ENCODE measurements at regions not wholly inside any gene's neighbourhood (a gene's known extent, or its start where the extent isn't known, plus 50 kb on each side); places are given as distances from the start of the nearest gene placed in this dataset.

DNA sequence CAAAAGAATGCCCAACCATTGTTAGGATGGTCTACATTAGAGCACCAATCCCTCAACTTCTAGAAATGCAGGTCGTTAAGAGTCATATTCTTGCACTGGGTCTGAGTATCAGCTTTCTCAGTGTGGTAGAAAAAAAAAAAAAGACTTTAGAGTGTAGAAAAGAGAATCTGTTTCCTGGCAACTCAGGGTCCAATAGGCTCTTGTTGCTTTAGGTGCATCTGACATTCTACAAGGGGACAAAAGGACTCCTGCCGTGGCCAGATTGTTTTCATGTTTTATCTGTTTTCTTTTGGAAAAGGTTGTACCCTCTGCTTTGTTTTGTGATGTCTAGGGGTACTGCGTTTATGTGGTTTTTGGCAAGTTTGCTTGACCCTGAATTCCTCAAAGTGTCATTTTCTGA is 105.4 kb upstream of the KCNK2 start:
- H3K27ac ChIP-seq (ENCODE audit: low read depth, low read length): no peak overlapping the region
- Mint-ChIP-seq H3K27me3 (ENCODE audit: insufficient read depth) (peaks cover 20% of the 10 kb centered on the region), H3K36me3 (ENCODE audit: low read depth) (no peaks in the 10 kb centered on the region), H3K4me3 (no peak overlapping the region), H3K27ac (no peak overlapping the region), H3K4me1 (peaks cover 13% of the 10 kb centered on the region), H3K9me3 (no peaks in the 10 kb centered on the region)
- DNase-seq: no peak
- H3K9me3 ChIP-seq (ENCODE audit: control insufficient read depth, low read length): no peaks in the 10 kb centered on the region
- H3K4me3 ChIP-seq (ENCODE audit: low read length): no peak overlapping the region
- peaks cover 6% of the 10 kb centered on the region for H3K4me1 ChIP-seq (ENCODE audit: control insufficient read depth, insufficient read depth, low read length)
- H3K9ac ChIP-seq (ENCODE audit: extremely low read depth, low read length, poor library complexity, severe bottlenecking): no peak overlapping the region
- TF ChIP-seq CTCF (conservative IDR thresholded peaks at IDR 0.05): no peak
- H3K36me3 ChIP-seq (ENCODE audit: control insufficient read depth, insufficient read depth, low read length): no peaks in the 10 kb centered on the region
- peaks cover 12% of the 10 kb centered on the region for H3K27me3 ChIP-seq (ENCODE audit: control insufficient read depth, insufficient read depth, low read length, poor library complexity, severe bottlenecking)
- WGBS, 2 experiments (ENCODE audit: insufficient coverage in 1 of 2, insufficient read length in 1 of 2): 83 to 84% methylated on average over 1 to 3 of the region's 3 CpGs

GRCh38 chr1:214977700-214978374 is 104.7 kb upstream of the KCNK2 start:
- Mint-ChIP-seq H3K4me1 (peaks cover 14% of the 10 kb centered on the region), H3K4me3 (no peak overlapping the region), H3K27me3 (ENCODE audit: insufficient read depth) (peaks cover 25% of the 10 kb centered on the region), H3K9me3 (no peaks in the 10 kb centered on the region), H3K27ac (no peak overlapping the region), H3K36me3 (ENCODE audit: low read depth) (no peaks in the 10 kb centered on the region)
- Histone ChIP-seq H3K27me3 (ENCODE audit: control insufficient read depth, insufficient read depth, low read length, poor library complexity, severe bottlenecking) (peaks cover 18% of the 10 kb centered on the region), H3K27ac (ENCODE audit: low read depth, low read length) (no peak overlapping the region), H3K9ac (ENCODE audit: extremely low read depth, low read length, poor library complexity, severe bottlenecking) (no peak overlapping the region), H3K9me3 (ENCODE audit: control insufficient read depth, low read length) (no peaks in the 10 kb centered on the region), H3K36me3 (ENCODE audit: control insufficient read depth, insufficient read depth, low read length) (no peaks in the 10 kb centered on the region), H3K4me3 (ENCODE audit: low read length) (no peak overlapping the region), H3K4me1 (ENCODE audit: control insufficient read depth, insufficient read depth, low read length) (peaks cover 6% of the 10 kb centered on the region)
- no peak for DNase-seq
- WGBS, 2 experiments (ENCODE audit: insufficient coverage in 1 of 2, insufficient read length in 1 of 2): 86 to 88% methylated on average over 4 to 6 of the region's 6 CpGs
- TF ChIP-seq CTCF (conservative IDR thresholded peaks at IDR 0.05): no peak

DNA sequence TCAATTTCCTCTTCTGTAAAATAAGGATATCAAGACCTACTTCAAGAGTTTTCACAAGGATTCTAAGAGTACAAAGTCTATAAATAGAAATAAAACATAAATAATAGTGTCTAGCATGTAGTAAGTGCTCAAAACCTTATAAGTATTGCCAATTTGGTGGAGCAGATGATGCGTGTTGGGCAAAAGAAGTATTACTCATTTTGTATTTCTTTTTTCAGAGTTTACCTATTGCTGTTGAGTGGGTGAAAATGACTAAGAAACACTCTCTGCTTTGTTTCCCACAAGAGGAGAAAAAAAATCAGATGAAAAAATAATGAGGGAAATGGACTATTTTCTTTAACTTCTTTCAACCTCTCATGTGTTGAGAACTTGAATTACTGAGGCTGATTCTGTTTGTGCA is 103.3 kb upstream of the KCNK2 start:
- H3K4me1 ChIP-seq (ENCODE audit: control insufficient read depth, insufficient read depth, low read length): peaks cover 2% of the 10 kb centered on the region
- H3K9me3 ChIP-seq (ENCODE audit: control insufficient read depth, low read length): no peaks in the 10 kb centered on the region
- H3K4me3 ChIP-seq (ENCODE audit: low read length): no peak overlapping the region
- H3K4me1 Mint-ChIP-seq: peaks cover 14% of the 10 kb centered on the region
- H3K9me3 Mint-ChIP-seq: peaks cover 5% of the 10 kb centered on the region
- TF ChIP-seq CTCF (conservative IDR thresholded peaks at IDR 0.05): no peak
- H3K4me3 Mint-ChIP-seq: no peak overlapping the region
- DNase-seq: no peak
- H3K9ac ChIP-seq (ENCODE audit: extremely low read depth, low read length, poor library complexity, severe bottlenecking): no peak overlapping the region
- H3K36me3 Mint-ChIP-seq (ENCODE audit: low read depth): peaks cover 4% of the 10 kb centered on the region
- WGBS, 2 experiments (ENCODE audit: insufficient coverage in 1 of 2, insufficient read length in 1 of 2): 83 to 89% methylated on average over 1 of the region's 1 CpG
- no peak overlapping the region for H3K27ac Mint-ChIP-seq
- H3K27me3 ChIP-seq (ENCODE audit: control insufficient read depth, insufficient read depth, low read length, poor library complexity, severe bottlenecking): peaks cover 18% of the 10 kb centered on the region
- H3K36me3 ChIP-seq (ENCODE audit: control insufficient read depth, insufficient read depth, low read length): no peaks in the 10 kb centered on the region
- H3K27me3 Mint-ChIP-seq (ENCODE audit: insufficient read depth): peaks cover 31% of the 10 kb centered on the region
- no peak overlapping the region for H3K27ac ChIP-seq (ENCODE audit: low read depth, low read length)
